Fibroblast of skin of back (primary cell): ENCODE measurements at regions not wholly inside any gene's neighbourhood (a gene's known extent, or its start where the extent isn't known, plus 50 kb on each side); places are given as distances from the start of the nearest gene placed in this dataset.
A peak's percentile ranks its signal among the peaks of the same experiment; 100 is the strongest.

Experiments
- DNase-seq: peaks from one replicate; pipeline ENCODE4 v3.0.0-alpha.2; 2013

DNA sequence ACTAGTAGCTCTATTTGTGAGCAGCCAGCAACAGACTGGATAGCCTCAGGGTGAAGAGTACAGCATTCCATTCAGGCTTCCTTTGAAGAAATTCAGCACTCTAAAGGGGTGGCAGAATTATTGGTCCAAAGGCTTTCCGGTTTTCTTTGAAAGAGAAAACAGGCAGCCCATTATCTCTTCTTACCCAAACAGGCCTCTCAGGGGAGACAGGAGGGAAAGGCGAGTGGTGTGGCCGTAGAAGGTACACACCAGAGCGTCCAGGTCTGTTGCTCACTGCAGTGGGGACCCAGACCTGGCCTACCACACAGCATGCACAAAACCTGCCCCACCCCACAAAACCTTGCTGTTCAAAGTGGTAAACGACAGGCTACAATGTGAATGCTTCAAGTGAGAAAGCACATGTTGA lies 83.3 kb downstream of the ZNF608 start:
- no peak for DNase-seq

DNA sequence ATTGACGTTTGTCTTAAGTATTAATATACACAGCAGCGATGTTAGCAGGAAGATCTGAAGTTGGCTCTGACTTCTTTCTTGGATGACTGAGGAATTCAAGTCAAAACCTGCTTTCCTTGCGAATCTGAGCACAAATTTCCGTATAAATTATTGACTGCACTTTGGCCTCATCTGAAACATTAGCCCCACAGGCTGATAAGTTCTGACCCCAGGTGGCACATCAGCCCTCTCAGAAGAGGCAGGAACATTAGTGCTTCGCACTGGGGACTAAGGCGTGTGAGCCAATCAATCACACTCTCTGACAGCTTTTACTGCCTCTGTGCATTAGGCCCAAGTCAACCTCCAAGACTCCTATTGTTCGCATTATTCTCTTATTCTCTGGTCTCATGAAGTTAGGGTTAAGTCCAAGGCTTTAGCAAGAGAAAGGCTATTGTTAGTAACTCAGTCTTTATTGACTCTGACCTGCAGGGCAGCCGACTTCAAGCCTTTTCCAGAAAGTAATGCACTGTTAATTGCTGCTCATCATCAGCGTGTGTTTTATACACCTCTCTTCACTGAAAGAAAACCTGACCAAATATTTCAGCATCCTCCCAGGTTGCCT lies 84.2 kb downstream of the ZNF608 start:
- DNase-seq, result no peak

DNA sequence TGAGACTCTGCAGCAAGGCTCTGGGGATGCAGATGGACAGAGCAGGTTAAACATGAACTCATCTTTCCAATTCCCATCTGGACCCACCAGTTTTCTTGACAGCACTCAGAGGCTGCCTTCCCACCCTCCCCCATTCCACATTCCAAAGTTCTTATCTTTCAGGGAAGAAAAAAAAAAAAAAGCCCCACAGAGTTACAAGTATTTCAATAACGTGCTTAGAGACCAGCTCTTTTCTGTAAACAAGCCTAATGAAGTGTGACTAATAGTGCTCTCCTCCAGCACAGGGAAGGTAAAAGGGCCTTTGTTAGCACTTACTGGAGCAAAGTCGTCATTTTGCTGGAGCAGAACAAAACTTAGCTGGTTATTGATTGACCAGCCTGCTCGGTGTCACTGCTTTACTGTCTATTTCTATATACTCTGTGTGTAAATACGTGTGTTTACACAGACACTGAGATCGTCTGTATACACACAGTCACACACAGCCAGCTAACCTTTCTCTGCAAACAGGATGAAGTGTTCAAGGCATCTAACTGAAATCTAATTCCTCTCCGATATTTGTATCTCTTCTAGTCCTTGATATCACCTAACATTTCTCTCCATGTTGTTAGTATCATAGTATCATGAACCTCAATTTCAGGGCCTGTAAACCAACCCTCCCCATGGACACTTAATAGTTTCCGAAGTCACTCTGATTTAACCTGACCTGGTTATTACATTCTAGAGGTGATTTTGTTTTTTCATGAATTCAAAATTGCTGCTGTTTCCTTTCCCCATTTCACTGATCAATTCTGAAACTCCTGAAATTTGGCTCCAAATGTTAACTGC lies 84.9 kb downstream of the ZNF608 start:
- peak; percentile 85 for DNase-seq

DNA sequence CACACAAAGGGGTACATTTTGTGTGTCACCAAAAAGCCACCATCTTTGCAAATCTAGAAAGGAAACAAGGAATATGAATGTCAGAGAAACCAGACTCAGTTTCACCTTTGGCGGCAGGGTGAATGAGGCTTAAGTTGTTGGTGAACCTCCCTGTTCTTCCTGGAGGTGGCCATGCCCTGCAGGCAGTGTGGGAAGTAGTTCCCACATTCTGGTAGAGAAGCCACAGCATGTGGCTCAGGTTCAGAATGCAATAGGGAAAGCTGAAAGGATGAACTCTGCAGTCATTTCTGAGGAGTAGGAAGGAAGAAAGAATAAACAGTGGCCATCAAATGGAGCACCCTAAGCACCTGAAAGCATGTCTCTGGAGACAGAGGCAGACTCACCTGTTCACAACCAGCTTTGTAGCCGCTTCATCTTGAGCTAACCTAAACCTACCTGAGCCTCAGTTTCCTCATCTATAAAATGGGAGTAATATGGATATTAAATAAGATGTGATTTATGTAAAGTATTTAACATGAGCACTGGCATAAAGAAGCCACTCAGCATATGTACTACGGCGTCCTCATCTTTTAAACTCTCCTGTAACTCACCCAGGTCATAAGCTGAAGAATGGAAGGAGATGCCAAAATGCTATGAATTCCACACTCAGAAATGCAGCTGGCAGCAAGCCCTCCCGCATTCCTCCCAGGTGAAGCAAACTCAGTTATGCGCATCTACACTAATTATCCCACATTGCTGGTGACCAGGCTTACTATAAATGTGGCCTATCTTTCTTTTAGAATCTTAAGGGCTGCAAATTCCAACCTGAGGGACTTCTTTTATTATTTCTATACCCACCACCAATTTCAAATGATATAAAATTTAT lies 86.0 kb downstream of the ZNF608 start:
- no peak for DNase-seq

DNA sequence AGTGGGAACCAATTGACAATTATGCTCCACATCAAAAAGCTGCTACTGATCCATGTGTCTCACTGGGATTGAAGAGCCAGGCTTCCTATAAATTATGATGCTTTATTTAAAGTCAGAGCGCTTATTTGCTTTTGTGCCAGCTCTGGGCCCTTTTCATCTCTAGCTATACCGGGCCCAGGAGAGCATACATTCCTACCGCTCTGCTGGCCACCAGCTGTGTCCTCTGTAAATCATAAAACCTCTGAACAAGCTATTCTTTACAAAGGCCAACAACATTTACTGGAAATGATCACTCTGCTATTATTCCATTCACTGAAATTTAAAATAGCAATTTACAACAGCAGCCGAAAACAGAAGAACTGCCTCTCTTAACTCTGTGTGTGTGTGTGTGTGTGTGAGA lies 86.6 kb downstream of the ZNF608 start:
- DNase-seq, result no peak

DNA sequence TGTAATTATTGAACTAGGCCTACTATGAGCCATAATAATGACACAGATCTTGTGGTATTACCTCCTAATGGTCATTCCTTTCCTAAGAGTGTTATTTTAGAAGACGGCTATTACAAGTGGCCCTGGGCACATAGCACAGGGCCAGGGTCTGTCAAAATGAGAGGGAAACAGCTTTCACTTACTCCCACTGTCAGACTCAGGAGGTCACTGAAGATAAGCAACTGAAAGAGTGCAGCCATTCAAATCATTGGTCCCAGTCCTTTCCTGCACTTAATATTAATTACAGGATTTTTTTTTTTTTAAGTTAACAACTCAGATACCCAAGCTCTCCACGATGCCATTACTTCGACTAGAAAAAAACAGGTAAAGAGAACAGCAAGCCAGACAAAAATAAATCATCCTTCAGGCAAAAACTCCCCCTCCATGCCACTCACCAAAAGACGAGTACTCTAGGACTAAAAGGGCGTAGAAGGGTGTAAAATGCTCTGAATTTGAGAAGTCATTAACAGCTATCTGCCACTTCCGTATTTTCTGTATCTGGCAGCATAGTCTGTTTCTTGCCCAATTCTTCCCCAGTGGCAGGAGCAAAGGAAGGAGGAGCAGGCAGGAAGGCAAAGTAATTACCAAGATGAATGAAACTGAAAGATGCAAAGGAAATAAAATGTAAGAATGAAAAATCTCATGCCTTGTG lies 87.4 kb downstream of the ZNF608 start:
- DNase-seq, result no peak

DNA sequence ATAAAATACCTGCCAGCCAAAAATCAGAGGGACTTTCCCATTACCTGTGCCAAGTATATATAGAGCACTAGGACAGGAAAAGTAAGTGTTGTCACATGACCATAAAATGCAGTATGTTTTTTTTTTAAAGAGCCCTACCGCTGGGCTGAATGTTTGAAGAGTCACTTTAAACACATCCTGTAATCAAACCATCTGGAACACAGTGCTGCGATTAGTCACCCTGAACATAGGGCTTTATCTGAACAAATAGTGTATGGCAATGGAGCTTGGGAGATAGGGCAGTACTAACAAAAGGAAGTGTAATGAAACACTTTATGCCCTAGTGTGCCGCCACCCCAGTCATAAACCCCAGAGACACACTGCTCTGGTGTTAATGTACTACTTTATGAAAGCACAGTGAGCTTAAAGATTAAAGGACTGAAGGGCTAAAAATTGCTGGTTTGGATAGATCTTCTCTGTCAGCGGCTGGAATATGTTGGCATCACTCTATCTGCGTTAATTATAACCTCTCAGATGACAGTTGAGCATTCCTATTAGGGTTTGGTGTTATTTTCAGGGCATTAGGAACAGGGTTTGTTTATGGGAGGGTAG lies 90.4 kb downstream of the ZNF608 start:
- peak; percentile 89 for DNase-seq

DNA sequence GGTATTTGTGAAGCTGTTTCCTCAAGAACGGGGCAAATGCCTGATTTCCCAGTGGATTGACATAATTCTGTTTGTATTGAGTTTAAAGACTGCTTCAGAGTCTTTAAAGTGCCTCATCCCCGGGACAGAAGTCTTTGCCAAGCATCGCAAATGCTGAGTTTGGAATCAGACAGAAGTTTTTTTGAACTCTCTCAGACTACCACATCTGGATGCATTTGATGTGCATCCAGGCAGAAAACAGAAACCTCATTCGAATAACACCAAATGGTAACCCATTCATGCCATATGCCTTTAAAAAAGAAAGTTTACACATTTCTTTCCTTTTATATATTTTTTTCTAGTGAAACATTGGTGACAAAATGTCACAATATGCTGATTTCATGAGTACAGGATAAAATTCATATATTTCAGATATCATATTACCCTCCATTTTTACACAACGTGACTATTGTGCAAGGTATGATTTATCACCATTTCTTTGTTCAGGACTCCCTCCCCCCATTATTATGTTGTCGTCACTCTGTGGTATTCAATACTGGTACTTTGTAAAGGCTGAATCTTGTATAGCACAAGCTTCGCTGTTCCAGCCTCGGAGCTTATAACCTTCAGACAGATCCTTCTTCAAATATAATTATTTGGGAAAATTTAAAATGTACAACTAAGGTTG lies 91.1 kb downstream of the ZNF608 start:
- DNase-seq, result peak; percentile 62

DNA sequence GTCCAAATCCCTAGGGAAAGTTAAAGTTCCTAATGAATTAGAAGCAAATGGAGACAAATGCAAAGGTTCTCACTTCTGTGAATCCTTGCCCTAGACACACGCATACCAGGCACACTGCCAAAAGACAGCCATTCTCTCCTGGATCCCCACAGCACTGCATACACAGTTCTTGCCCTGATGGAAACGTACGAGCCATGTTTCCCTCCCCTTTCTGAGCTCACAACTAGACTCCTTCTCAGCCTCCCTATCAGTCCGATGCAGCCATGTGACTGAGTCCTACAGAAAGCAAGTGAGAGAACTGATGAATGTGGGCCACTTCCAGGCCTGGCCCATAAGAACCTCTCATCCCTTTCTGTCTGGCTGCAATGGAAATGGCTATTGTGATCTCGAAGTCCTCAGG lies 92.0 kb downstream of the ZNF608 start:
- peak; percentile 48 for DNase-seq

DNA sequence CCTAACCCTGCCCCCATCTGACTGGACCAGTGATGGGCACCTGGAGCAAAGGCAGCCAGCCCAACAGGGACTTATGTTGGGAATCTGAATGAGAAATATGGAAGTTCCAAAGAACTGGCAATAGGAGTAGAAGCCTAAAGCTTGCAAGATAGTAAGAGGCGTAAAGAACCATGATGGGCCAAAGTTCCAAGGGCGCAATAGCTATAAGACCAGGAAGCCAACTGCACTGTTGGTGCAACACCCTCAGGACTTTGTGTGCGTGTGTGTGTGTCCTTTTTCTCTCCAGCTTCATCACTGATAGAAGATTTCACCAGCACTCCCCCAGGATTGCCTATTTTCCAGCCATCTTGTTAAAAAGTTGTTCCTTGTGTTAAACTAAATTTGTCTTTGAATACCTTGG lies 92.8 kb downstream of the ZNF608 start:
- no peak for DNase-seq

DNA sequence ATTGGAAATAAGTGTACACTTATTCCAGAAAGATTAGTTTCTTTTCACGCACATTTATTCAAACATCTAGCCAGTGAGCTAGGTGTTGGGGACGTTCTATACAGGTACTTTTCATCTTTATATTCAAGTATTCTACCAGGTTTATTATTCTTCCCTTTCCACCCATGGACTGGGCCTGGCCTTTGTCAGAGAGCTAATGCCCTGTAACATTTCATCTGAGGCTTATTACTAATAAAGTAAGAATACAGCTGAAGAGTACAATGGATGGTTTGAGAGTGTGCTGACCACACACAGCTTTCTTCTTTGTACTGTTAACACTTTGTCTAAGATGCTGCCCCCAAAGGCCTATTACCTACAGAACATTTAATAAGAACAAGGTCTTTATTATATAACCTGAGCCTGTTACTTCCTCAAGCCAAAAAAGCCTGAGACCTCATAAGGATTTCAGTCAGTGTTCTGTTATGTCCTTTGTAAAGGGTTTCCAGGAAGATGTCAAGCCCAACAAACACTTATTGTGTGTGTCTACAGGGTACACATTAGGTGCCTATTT lies 93.5 kb downstream of the ZNF608 start:
- DNase-seq, result no peak

DNA sequence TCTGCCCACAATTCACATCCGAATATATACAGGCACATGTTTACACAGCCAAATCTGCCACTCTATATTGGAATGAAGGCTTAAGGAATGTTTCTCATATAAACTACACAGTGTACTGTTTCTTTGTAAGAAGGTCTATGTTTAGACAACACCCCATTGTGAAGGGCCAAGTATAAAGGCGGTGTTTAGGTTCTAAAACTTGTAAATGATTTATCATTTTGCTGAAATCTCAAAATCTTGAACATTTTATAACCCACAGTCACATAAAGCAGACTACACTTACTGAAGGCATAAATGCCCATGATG lies 94.0 kb downstream of the ZNF608 start:
- no peak for DNase-seq

DNA sequence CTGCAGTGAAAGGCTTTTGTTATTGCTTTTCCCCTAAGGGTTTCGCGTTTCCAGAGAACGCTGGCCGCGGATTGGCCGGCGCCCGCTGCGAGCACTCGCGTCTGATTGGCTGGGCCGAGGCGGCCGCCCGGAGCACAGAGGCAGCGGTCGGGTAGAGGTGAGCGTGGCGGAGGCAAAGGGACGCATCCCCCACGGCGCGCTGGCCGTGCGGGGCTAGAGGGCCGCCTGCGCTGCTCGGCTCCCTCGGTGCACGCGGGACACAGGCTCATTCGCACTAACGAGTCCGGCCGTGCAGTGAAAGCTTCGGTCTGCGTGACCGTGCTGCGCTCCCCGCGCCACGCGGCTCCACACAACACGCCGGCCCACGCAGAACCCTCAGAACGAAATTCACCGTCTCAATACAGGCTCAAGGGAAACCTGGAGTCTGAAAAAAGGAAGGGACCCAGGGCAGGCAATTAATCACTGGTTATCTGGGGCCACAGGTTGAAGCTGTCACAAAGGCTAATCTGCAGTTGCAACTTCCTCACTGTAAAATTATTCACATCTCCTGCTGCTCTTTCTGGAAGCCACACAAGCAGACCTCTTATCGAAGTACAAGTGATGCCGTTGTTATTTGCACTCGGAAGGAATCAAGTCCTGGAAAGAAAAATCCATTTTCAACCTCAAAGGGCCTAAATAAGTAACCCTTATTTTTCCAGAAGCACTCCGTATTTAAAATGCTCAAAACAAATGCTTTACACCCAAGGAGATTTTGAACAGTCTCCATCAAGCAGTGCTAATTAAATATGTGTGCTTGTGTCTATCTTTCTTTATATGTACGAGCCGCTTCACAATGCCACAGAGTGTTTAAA lies 94.6 kb downstream of the ZNF608 start:
- peak; percentile 84 for DNase-seq

DNA sequence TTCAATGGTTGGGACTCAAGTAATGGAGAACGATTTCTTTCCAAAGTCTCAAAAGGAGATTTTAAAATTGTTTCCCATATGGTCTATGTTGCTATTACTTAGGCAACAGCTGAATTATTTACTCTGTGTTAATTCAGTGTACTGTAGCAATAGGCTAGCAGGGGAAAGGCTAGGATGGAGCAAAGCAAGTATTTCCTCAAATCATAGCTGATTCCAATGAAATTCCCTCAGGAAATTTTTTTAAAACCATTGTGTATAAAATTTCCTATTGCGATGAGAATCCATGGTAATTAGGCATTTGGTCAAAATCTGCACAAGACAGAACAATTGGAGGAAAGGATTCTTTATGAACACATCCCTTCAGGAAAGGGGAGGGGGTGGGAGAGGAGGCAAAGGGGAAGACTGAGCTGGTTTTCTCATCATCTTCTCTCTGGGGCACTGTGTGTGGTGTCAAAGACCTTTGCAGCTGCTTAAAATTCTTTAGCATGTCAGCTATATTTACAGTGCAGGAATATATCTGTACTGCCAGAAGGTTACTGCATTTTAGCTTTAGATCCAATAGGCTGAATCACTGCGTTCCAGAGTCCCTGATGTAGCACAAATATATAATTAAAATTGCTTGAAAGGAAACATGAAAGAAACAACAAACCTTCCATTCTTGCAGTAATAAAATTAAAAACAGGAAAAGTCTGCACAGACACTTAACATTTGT lies 95.3 kb downstream of the ZNF608 start:
- DNase-seq, result peak; percentile 84

DNA sequence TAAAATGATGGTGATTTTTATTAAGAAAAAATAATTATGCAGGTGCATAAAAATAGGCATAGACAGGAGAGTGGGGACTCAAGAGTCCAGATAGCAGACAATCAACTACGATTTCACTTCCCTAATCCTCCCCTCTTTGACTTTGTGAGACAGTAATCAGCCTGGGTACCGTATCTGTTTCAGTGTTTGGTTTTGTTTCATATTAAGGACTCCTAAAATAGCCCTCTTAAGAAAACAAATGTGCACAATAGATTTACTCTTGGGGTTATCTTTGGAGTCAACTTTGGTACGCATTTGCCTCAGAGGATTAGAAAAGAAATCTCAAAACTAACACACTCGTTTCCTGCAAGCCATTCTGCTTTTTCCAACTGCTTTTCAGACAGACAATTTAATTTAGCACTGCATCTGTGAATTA lies 96.3 kb downstream of the ZNF608 start:
- no peak for DNase-seq

DNA sequence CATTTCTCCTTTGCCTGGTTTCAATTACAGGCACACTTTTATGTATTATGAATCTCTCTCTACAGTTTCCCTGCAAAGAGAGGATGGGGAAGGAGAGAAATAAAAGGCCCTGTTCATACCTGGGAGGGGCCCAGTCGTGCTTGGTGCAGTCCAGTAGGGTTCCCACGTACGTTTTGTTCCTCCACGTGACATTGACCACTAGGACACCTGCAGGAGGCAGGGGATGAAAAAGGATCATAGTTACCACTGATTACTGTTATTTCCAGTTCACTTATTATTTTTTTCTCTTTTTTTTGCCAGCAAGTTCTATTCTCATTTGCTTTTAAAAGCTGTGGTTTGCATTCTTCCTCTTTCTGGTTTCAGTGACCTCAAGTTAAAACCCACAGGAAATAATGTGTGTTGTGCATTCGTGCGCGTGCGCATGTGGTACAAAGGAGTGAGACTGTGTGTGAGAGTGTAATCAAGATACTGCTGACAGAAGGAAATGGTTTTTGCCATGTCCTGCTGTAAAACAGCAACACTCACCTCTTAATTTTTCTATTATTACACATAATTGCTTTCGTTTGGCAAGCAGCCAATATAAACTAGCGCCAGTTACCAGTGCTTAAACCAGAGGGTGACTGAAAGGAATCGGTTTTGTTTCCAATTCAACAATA lies 96.8 kb downstream of the ZNF608 start:
- peak; percentile 95 for DNase-seq

DNA sequence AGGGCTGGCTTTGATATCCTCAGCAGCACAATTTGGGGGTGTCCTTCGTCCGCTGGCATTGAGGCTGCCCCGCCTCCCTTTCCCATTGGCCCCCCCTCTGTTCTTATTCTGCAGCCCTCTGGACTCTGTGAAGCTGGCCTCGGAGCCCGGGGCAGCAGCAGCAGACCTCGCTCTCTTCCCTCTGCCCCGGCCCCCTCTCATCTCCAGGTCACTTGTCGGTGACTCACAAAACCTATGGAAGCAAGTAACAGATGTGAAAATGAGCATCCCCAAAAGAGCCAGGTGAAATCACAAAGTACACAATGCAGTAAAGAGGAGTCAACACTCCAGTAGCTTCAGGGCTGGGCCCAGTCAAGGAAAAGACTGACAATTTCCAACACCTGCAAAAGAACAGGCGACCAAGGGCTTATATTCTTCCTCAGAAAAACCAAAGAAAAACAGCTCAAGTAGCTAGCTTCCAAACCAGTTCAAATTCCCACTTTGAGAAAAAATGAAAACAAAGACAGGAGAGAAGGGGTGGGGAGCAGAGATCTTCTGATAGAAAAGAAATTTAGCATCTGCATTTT lies 97.5 kb downstream of the ZNF608 start:
- DNase-seq, result no peak

DNA sequence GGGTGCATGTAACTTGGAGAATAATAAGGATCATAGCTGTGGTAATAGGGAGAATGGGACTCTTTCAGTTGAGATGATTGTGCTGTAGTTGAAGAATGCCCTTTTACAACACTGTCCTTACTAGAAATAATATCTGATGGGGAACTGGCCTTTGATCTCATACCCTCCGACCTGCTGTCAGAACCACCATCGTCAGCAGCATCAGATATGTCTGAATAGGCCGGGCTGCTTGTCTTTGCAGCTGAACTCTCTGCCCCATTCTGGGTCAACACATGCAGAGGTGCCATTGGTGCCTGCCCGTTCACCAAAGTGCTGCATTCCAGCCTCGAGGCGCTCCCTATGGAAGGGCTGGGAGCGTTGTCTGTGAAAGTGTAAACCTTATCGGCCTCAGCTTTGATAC lies 99.1 kb downstream of the ZNF608 start:
- DNase-seq, result no peak

DNA sequence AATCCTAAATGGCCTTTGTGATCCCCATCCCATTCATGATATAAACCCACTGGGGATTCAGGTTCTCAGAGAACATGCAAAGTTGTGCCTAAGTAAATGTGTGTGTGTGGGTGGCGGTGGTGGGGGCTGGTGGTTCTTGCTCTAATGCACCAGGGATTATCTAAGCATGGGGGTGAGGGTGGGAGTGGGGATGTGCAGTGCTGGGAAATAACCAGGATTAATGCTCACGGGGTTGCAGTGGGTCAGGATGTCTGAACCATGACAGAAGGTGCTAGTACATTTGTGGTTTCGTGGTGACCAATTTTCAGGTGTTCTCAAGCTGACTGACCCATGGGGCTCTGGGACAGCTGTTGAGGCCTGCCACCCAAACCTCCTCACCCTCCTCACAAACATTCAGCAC lies 101.0 kb downstream of the ZNF608 start:
- DNase-seq, result no peak
